Heart left ventricle (tissue), 13 donors: ENCODE measurements at regions not wholly inside any gene's neighbourhood (a gene's known extent, or its start where the extent isn't known, plus 50 kb on each side); places are given as distances from the start of the nearest gene placed in this dataset.

Source experiments
- CTCF ChIP-seq, 12 donors: fragments of 200-600 bp; sonication (generic) in 4 of 12; IDR thresholded peaks; one replicate each; pipeline versions ENCODE4 v1.5.0 to v1.8.0; 2018 to 2022; ENCODE audit warnings: antibody characterized with exemption in 12 of 12, mild to moderate bottlenecking in 5 of 12
- POLR2A ChIP-seq, 2 donors: fragments of 450-650 bp; IDR thresholded peaks; one replicate each; pipeline ENCODE4 v1.6.1; 2017; ENCODE audit warnings: antibody characterized with exemption in 2 of 2, mild to moderate bottlenecking in 2 of 2, moderate library complexity in 2 of 2
- donor health status: ischemic (EF 13 %, LVEDD 7.1; RV severe dilation, severe dysfunction).
- donor health status: DM: no; HTN: yes; CAD: no.
- donor health status: DM: no; HTN: no; CAD: no.
- donor health status: ischemic (EF 25% LVEDD 6.9; RV normal size, moderate dysfunction).
- donor health status: ischemic (EF 25% LVEDD 5.7; RV mildly dilated, moderate dysfunction).
- donor health status: ischemic (EF 35%, LVEDD 5.7; RV mildly dilated, moderate dysfunction).
- donor health status: nonischemic (EF 11% LVEDD 7.7; RV severe dilation, severe dysfunction).
- donor health status: DM: yes; HTN: yes; CAD: no.
- donor health status: PGD.
- donor health status: ischemic (EF 29% LVEDD 5.4; RV normal size, mild dysfunction).
- donor health status: nonischemic (EF 23%, LVEDD 6.1; RV moderate dilation, normal function).

DNA sequence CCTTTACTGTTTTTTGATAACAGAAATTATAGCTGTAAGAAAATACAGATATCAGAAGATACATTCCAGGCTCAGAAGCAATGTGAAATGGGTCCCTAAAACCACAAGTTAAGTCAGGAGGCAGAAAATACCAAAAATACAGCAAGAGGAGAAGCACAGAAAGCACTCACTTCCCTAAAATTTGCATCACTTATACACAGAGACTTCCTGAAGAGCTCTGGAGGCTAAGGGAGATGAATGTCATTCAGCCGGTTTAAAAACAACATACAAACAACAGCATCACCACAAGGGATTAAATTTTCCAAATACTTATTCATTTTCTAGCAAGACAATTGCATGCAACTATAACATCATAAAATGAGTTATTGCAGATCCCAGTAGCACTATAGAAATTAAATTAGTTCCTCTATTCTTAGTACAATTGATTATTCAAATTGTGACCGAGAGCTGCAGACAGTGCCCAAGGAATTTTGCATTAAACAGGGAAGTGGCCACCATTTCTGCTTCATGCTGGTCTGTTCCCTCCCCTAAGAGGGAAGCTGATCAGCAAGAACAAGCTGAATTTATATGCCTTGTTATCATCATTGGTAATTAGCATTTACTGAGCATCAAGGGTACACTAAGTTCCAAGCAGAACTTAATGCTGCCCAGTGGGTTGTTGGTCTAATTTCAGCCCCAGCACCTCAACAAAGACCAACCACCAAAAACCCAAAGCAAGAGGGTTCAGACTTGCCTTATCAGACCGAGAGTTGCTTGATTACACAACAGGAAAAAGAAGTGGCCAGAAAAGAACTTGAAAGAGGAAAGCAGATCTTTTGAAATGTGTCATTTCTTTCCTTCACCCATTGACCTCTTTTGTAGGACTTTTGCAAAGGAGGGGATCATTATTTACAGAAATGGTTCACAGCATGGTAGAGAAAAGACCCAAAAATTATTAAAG, 140.7 kb downstream of the KCTD12 start:
- TF ChIP-seq CTCF (IDR thresholded peaks at IDR 0.05) = no peak
- TF ChIP-seq POLR2A (IDR thresholded peaks at IDR 0.05) = no peak
